ENCODE measurements at regions not wholly inside any gene's neighbourhood (a gene's known extent, or its start where the extent isn't known, plus 50 kb on each side); places are given as distances from the start of the nearest gene placed in this dataset.

DNA sequence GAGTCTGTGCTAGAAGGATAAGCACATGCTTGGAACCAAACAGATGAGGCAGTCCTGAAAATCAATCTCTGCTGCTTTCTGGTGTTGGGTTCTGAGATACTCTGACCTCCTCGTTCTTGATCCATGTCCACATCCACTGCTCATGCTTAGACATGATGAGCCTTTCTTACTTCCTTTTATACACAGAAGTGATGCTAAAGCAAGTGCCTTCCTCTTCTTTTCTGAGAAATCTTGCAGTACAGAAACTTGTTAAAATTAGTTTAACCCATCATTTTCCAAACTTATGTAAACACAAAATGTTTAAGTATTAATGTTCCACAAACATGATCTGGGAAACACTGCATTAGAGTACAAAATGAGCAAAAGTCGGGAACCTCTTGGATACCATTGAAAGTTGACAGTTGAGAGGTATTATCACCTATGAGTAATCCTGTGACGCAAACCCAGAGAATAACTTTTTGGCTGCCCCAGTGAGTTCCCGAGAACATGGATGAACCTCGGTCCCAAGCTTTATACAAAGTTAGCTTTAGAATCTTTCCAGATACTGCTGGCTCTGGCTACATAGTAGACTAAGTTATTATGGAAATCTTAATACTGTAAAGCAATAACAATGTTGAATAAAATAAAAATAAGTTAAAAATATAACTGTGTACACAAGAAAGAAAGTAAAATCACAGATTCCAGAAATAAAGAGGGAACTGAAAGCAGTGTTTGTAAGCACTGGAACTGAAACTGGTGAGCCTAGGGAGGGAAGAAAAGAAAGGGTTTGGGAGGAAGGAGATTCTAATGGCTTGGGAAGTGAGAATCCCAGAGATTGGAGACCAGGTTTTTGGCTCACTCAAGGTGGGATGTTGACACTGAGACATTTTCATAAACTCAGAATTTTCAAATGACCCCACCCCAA lies 429.3 kb upstream of the RUNX1 start:
- ChIA-PET POLR2A (no interaction called here), CTCF (interaction anchor here (0.5 to 1.5 kb wide), 2 partner anchors 65 to 362 kb away, joined by 3 read pairs; no protein-coding TSS in a partner anchor)
- DNase-seq (ENCODE audit: low read depth, low spot score) (no peak), FAIRE-seq (no peak)
- Histone ChIP-seq H3K27ac (ENCODE audit: insufficient read depth, low read depth, low read length) (no peak overlapping the region), H3K4me3 (replicated peaks in 1 of 3; ENCODE audit: insufficient read depth in 1 of 3, low read depth in 1 of 3, low read length in 3 of 3) (no peak overlapping the region), H3K9ac (replicated peaks; ENCODE audit: extremely low read depth, insufficient read depth, low read length) (no peak overlapping the region), H3K79me2 (ENCODE audit: control insufficient read depth, insufficient read depth, low read length) (no peaks in the 10 kb centered on the region), H3K9me3 (replicated peaks; ENCODE audit: control insufficient read depth, insufficient read depth, low read length) (no peaks in the 10 kb centered on the region), H3K9me1 (replicated peaks; ENCODE audit: control insufficient read depth, extremely low read depth, insufficient read depth, low read length) (no peaks in the 10 kb centered on the region), H3K4me2 (ENCODE audit: insufficient read depth, low read length) (no peak overlapping the region), H3K27me3 (ENCODE audit: control insufficient read depth in 2 of 2, insufficient read depth in 2 of 2, low read length in 2 of 2) (no peaks in the 10 kb centered on the region), H3K36me3 (ENCODE audit: control insufficient read depth in 2 of 2, extremely low read depth in 1 of 2, insufficient read depth in 2 of 2, low read length in 2 of 2) (no peaks in the 10 kb centered on the region), H2AFZ (ENCODE audit: low read depth, low read length) (no peak overlapping the region), H3K4me1 (ENCODE audit: control insufficient read depth, extremely low read depth, insufficient read depth, low read length) (peaks cover 34% of the 10 kb centered on the region), H4K20me1 (replicated peaks; ENCODE audit: control insufficient read depth, extremely low read depth, insufficient read depth, low read length) (no peaks in the 10 kb centered on the region)
- no peak for TF ChIP-seq POLR2AphosphoS5 (IDR thresholded peaks at IDR 0.05; ENCODE audit: insufficient read depth, low read depth, low read length)
- no peak for TF ChIP-seq JUN (IDR thresholded peaks at IDR 0.05; ENCODE audit: borderline replicate concordance, insufficient read depth, insufficient read length, low read depth)
- TF ChIP-seq, protein P1, sequence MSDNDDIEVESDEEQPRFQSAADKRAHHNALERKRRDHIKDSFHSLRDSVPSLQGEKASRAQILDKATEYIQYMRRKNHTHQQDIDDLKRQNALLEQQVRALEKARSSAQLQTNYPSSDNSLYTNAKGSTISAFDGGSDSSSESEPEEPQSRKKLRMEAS (IDR thresholded peaks at IDR 0.05; ENCODE audit: insufficient read depth, insufficient read length): no peak
- no peak for TF ChIP-seq FOS (IDR thresholded peaks at IDR 0.05; ENCODE audit: borderline replicate concordance, insufficient read depth, low read length)
- no peak for TF ChIP-seq GATA2 (IDR thresholded peaks at IDR 0.05; ENCODE audit: insufficient read depth, insufficient read length, low read depth, low read length)
- no peak for TF ChIP-seq CTCF (IDR thresholded peaks at IDR 0.05; ENCODE audit: extremely low read depth in 1 of 2, insufficient read depth in 1 of 2, low read depth in 1 of 2, low read length in 2 of 2)
- no peak for TF ChIP-seq EZH2 (IDR thresholded peaks at IDR 0.05; ENCODE audit: borderline replicate concordance, low read depth, low read length, severe bottlenecking)
- no peak for TF ChIP-seq POLR2A (IDR thresholded peaks at IDR 0.05; ENCODE audit: low read depth, low read length)
- TF ChIP-seq MYC (IDR thresholded peaks at IDR 0.05; ENCODE audit: low read depth, low read length): no peak
- BruUV-seq (replicated peaks): no TSS peak
- intact Hi-C loops (cut with micrococcal nuclease): loop anchor here (10.0 kb wide), 1 partner anchor 434 kb away; the partner anchor contains the start of gene RUNX1
- dilution Hi-C loops (cut with MboI; ENCODE audit: extremely low pct_ligation_motif_present, low sequenced_read_pairs): no loop called here

Measured in endothelial cell of umbilical vein (primary cell).